ENCODE measurements at regions not wholly inside any gene's neighbourhood (a gene's known extent, or its start where the extent isn't known, plus 50 kb on each side); places are given as distances from the start of the nearest gene placed in this dataset.

DNA sequence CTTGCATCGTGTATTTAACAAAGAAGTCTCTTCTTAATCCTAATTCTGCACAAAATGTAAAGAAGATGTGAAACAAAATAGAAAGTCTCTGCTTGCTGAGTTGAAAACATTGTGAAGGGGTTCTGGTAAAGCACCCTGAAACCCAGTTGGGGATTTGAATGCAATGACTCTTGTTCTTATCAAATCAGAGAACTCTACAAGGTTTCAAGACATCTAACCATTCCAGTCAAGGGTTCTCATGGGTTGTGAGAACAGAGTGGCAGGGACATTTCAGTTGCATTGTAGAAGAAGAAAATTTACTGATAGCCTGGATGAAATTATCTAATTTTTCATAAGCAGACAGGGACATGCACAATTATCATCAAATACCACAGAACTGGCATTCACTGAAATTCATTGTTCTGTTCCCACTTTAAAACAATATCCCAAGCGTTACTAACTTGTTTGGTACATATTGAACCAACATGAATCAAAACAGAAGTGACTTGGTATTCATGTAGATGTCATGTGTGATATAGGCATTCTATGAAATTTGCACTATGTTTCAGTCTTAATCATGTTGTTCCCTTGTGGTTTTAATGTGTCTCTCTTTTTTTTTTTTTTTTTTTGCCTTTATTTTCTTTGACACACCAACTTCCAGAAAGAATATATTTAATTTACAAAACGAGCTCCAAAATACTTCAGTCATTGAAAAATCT is 563.3 kb downstream of the IRX1 start:
- DNase-seq = no peak
- Histone ChIP-seq H3K4me1 (ENCODE audit: insufficient read depth, low read length) (no peaks in the 10 kb centered on the region), H3K27me3 (ENCODE audit: insufficient read depth, low read length) (no peaks in the 10 kb centered on the region), H3K4ac (ENCODE audit: low read depth, low read length) (no peak overlapping the region), H3K23me2 (ENCODE audit: insufficient read length, low read depth, low read length, poor library complexity, severe bottlenecking) (no peaks in the 10 kb centered on the region), H3K9ac (ENCODE audit: extremely low read depth, insufficient read length, low read length) (no peak overlapping the region), H3K23ac (ENCODE audit: insufficient read length, low read depth, low read length) (no peak overlapping the region), H3K18ac (ENCODE audit: insufficient read length, low read depth, low read length) (no peak overlapping the region), H2BK15ac (ENCODE audit: low read depth, low read length) (no peak overlapping the region), H4K20me1 (ENCODE audit: control insufficient read depth, insufficient read depth, insufficient read length) (no peaks in the 10 kb centered on the region), H3T11ph (ENCODE audit: low read length) (no peak overlapping the region), H4K91ac (ENCODE audit: insufficient read length, low read depth, low read length) (no peak overlapping the region), H3K79me1 (ENCODE audit: insufficient read depth, low read depth, low read length, poor library complexity, severe bottlenecking) (no peaks in the 10 kb centered on the region), H2BK120ac (ENCODE audit: low read depth, low read length, poor library complexity, severe bottlenecking) (no peak overlapping the region), H3K27ac (ENCODE audit: insufficient read length, low read depth, low read length) (no peak overlapping the region), H2AK5ac (ENCODE audit: insufficient read length, low read length) (no peak overlapping the region), H4K5ac (ENCODE audit: insufficient read length, low read depth, low read length) (no peak overlapping the region), H3K79me2 (ENCODE audit: insufficient read depth, low read length) (no peaks in the 10 kb centered on the region), H2AFZ (ENCODE audit: low read length) (no peak overlapping the region), H2BK5ac (ENCODE audit: insufficient read length, low read length) (no peak overlapping the region), H3K4me2 (ENCODE audit: insufficient read depth, insufficient read length, low read length) (no peak overlapping the region), H2BK20ac (ENCODE audit: low read depth, low read length, poor library complexity, severe bottlenecking) (no peak overlapping the region), H2BK12ac (ENCODE audit: insufficient read length, low read depth, low read length) (no peak overlapping the region), H3K14ac (ENCODE audit: insufficient read depth, low read length) (no peak overlapping the region), H3K56ac (ENCODE audit: insufficient read length, low read depth, low read length) (no peak overlapping the region), H3K9me3 (ENCODE audit: control insufficient read depth, low read depth, low read length) (no peaks in the 10 kb centered on the region), H4K8ac (replicated peaks; ENCODE audit: insufficient read length, low read depth, low read length) (no peak overlapping the region)
- H3K9me3 Mint-ChIP-seq = peaks cover 8 to 11% of the 10 kb centered on the region in 2 experiments
- no peak overlapping the region for H3K4me3 Mint-ChIP-seq
- H3K36me3 Mint-ChIP-seq (ENCODE audit: insufficient read depth in 1 of 3, low read depth in 3 of 3) = peaks cover 0 to 3% (median 0%) of the 10 kb centered on the region in 3 experiments; a peak in 1 of 7 replicates
- TF ChIP-seq, protein P1, sequence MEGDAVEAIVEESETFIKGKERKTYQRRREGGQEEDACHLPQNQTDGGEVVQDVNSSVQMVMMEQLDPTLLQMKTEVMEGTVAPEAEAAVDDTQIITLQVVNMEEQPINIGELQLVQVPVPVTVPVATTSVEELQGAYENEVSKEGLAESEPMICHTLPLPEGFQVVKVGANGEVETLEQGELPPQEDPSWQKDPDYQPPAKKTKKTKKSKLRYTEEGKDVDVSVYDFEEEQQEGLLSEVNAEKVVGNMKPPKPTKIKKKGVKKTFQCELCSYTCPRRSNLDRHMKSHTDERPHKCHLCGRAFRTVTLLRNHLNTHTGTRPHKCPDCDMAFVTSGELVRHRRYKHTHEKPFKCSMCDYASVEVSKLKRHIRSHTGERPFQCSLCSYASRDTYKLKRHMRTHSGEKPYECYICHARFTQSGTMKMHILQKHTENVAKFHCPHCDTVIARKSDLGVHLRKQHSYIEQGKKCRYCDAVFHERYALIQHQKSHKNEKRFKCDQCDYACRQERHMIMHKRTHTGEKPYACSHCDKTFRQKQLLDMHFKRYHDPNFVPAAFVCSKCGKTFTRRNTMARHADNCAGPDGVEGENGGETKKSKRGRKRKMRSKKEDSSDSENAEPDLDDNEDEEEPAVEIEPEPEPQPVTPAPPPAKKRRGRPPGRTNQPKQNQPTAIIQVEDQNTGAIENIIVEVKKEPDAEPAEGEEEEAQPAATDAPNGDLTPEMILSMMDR (conservative IDR thresholded peaks at IDR 0.05) = no peak
- WGBS (ENCODE audit: extremely low coverage, insufficient read length, low lambda C conversion rate) = no CpG with 5 or more reads among the region's 3 CpGs
- no peaks in the 10 kb centered on the region for H3K4me1 Mint-ChIP-seq
- H3K27ac Mint-ChIP-seq = no peak overlapping the region
- no peaks in the 10 kb centered on the region for H3K27me3 Mint-ChIP-seq (ENCODE audit: low read depth)

Data from H9 (cell line).